ENCODE measurements at regions not wholly inside any gene's neighbourhood (a gene's known extent, or its start where the extent isn't known, plus 50 kb on each side); places are given as distances from the start of the nearest gene placed in this dataset.

DNA sequence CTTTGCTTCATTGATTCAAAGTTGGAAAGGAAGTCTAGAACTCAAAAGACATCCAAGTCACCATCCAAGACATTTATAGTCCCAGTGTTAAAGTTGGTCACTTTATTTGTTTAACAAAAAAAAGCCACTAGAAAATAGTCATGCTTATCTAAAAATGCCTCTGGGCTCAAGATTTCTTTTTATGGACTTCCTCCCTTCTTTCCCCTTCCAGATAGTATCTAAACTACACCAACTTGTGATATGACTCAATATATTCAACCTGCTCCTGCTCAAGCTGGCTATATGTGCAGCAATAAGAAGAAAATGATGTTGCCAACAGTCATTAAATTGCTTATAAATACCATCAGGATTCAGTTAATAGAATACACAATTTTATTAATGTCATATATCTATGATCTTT is 1177.1 kb downstream of the FLRT2 start:
- no peak overlapping the region for H3K27ac ChIP-seq (ENCODE audit: control insufficient read depth, insufficient read depth)
- H3K4me3 ChIP-seq = no peak overlapping the region
- H3K27me3 ChIP-seq (replicated peaks in 1 of 2; ENCODE audit: control insufficient read depth in 2 of 2, insufficient read depth in 2 of 2, low read length in 1 of 2) = no peaks in the 10 kb centered on the region
- ChIA-PET RAD21 (ENCODE audit: unreplicated experiment) (interaction anchor here (1.1 kb wide), 1 partner anchor 23 kb away, joined by 4 read pairs; no protein-coding TSS in a partner anchor), CTCF (interaction anchor here (1.1 to 1.4 kb wide), 2 partner anchors 15 to 81 kb away, joined by 3 read pairs; no protein-coding TSS in a partner anchor), POLR2A (no interaction called here), SMC1A (ENCODE audit: uncharacterized antibody, unreplicated experiment) (interaction anchor here (0.7 to 1.9 kb wide), 7 partner anchors 8 to 80 kb away, joined by 3 to 6 read pairs (median 3); no protein-coding TSS in a partner anchor)
- in situ Hi-C loops (cut with MboI) (no loop called here), intact Hi-C loops (cut with micrococcal nuclease; ENCODE audit: unreplicated experiment) (no loop called here)
- TF ChIP-seq PAX8 (IDR thresholded peaks at IDR 0.05) (no peak), ZNF24 (IDR thresholded peaks at IDR 0.05) (no peak), YBX1 (IDR thresholded peaks at IDR 0.05) (no peak), HCFC1 (IDR thresholded peaks at IDR 0.05; ENCODE audit: low read length) (no peak), CHD4 (IDR thresholded peaks at IDR 0.05) (no peak), SUPT20H (IDR thresholded peaks at IDR 0.05; ENCODE audit: borderline replicate concordance, control insufficient read depth, low read depth, low read length) (no peak), MTA2 (IDR thresholded peaks at IDR 0.05; ENCODE audit: low read depth) (no peak), SP1 (IDR thresholded peaks at IDR 0.05; ENCODE audit: low read depth, low read length) (no peak), MYB (IDR thresholded peaks at IDR 0.05; ENCODE audit: borderline replicate concordance, low read depth, low read length) (no peak), RBBP5 (conservative IDR thresholded peaks at IDR 0.05) (no peak), SPI1 (IDR thresholded peaks at IDR 0.05; ENCODE audit: borderline replicate concordance, insufficient read depth, low read depth, low read length) (no peak)
- TF ChIP-seq, protein P1, sequence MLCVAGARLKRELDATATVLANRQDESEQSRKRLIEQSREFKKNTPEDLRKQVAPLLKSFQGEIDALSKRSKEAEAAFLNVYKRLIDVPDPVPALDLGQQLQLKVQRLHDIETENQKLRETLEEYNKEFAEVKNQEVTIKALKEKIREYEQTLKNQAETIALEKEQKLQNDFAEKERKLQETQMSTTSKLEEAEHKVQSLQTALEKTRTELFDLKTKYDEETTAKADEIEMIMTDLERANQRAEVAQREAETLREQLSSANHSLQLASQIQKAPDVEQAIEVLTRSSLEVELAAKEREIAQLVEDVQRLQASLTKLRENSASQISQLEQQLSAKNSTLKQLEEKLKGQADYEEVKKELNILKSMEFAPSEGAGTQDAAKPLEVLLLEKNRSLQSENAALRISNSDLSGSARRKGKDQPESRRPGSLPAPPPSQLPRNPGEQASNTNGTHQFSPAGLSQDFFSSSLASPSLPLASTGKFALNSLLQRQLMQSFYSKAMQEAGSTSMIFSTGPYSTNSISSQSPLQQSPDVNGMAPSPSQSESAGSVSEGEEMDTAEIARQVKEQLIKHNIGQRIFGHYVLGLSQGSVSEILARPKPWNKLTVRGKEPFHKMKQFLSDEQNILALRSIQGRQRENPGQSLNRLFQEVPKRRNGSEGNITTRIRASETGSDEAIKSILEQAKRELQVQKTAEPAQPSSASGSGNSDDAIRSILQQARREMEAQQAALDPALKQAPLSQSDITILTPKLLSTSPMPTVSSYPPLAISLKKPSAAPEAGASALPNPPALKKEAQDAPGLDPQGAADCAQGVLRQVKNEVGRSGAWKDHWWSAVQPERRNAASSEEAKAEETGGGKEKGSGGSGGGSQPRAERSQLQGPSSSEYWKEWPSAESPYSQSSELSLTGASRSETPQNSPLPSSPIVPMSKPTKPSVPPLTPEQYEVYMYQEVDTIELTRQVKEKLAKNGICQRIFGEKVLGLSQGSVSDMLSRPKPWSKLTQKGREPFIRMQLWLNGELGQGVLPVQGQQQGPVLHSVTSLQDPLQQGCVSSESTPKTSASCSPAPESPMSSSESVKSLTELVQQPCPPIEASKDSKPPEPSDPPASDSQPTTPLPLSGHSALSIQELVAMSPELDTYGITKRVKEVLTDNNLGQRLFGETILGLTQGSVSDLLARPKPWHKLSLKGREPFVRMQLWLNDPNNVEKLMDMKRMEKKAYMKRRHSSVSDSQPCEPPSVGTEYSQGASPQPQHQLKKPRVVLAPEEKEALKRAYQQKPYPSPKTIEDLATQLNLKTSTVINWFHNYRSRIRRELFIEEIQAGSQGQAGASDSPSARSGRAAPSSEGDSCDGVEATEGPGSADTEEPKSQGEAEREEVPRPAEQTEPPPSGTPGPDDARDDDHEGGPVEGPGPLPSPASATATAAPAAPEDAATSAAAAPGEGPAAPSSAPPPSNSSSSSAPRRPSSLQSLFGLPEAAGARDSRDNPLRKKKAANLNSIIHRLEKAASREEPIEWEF (IDR thresholded peaks at IDR 0.05; ENCODE audit: insufficient replicate concordance, low read depth, low read length) = no peak
- TF ChIP-seq, protein P2, sequence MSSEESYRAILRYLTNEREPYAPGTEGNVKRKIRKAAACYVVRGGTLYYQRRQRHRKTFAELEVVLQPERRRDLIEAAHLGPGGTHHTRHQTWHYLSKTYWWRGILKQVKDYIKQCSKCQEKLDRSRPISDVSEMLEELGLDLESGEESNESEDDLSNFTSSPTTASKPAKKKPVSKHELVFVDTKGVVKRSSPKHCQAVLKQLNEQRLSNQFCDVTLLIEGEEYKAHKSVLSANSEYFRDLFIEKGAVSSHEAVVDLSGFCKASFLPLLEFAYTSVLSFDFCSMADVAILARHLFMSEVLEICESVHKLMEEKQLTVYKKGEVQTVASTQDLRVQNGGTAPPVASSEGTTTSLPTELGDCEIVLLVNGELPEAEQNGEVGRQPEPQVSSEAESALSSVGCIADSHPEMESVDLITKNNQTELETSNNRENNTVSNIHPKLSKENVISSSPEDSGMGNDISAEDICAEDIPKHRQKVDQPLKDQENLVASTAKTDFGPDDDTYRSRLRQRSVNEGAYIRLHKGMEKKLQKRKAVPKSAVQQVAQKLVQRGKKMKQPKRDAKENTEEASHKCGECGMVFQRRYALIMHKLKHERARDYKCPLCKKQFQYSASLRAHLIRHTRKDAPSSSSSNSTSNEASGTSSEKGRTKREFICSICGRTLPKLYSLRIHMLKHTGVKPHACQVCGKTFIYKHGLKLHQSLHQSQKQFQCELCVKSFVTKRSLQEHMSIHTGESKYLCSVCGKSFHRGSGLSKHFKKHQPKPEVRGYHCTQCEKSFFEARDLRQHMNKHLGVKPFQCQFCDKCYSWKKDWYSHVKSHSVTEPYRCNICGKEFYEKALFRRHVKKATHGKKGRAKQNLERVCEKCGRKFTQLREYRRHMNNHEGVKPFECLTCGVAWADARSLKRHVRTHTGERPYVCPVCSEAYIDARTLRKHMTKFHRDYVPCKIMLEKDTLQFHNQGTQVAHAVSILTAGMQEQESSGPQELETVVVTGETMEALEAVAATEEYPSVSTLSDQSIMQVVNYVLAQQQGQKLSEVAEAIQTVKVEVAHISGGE (CRISPR knock-in tag; IDR thresholded peaks at IDR 0.05) = no peak
- no peak for FAIRE-seq
- H3K36me3 ChIP-seq (ENCODE audit: control insufficient read depth in 2 of 2, insufficient read depth in 2 of 2, low read length in 1 of 2) = no peaks in the 10 kb centered on the region
- no peaks in the 10 kb centered on the region for H3K4me1 ChIP-seq (ENCODE audit: control insufficient read depth, insufficient read depth, low read length)
- no peaks in the 10 kb centered on the region for H3K79me2 ChIP-seq (ENCODE audit: control insufficient read depth, insufficient read depth, low read length)
- H3K4me2 ChIP-seq (ENCODE audit: control insufficient read depth, insufficient read depth) = no peak overlapping the region
- H3K9ac ChIP-seq (ENCODE audit: control insufficient read depth, insufficient read depth, low read length) = no peak overlapping the region
- no TSS peak for BruUV-seq (replicated peaks)
- no peaks in the 10 kb centered on the region for H4K20me1 ChIP-seq (ENCODE audit: control insufficient read depth, insufficient read depth)
- no peak overlapping the region for H2AFZ ChIP-seq (ENCODE audit: control insufficient read depth, low read depth, low read length)
- H3K9me3 ChIP-seq (replicated peaks; ENCODE audit: control insufficient read depth, insufficient read depth, low read length) = no peaks in the 10 kb centered on the region; the same call in 2 of the 3 replicates
- no peak for ATAC-seq
- no peak for DNase-seq (ENCODE audit: low read depth, low spot score)
